Calu3 (cell line): ENCODE measurements at regions not wholly inside any gene's neighbourhood (a gene's known extent, or its start where the extent isn't known, plus 50 kb on each side); places are given as distances from the start of the nearest gene placed in this dataset.

Experiments
- BruUV-seq: library from RNA; stranded (reverse); fragments of 400-500 nt; replicated peaks from 2 replicates; lab custom pipeline; 2021; lab: Mats Ljungman, UMichigan
- CTCF ChIA-PET: fragments of 300-600 bp; sonication (Branson Sonifier 250); formaldehyde crosslinking; loops from one replicate; lab custom pipeline; 2022; ENCODE audit warnings: antibody characterized with exemption; lab: Charles Lee
- DNase-seq: peaks from one replicate; pipeline ENCODE4 v3.0.0; 2022
- H3K27ac Mint-ChIP-seq: one replicate; pipeline ENCODE4 v1.8.0; 2022; ENCODE audit warnings: mixed read lengths; ENCODE audit not compliant: unreplicated experiment
- H3K27me3 Mint-ChIP-seq: one replicate; pipeline ENCODE4 v1.8.0; 2022; ENCODE audit warnings: mixed read lengths; ENCODE audit not compliant: unreplicated experiment
- H3K36me3 Mint-ChIP-seq: one replicate; pipeline ENCODE4 v1.8.0; 2022; ENCODE audit warnings: mild to moderate bottlenecking, moderate library complexity, mixed read lengths; ENCODE audit not compliant: insufficient read depth, unreplicated experiment
- H3K4me1 Mint-ChIP-seq: one replicate; pipeline ENCODE4 v1.8.0; 2022; ENCODE audit warnings: mild to moderate bottlenecking, low read depth, mixed read lengths; ENCODE audit not compliant: unreplicated experiment
- H3K4me3 Mint-ChIP-seq: one replicate; pipeline ENCODE4 v1.8.0; 2022; ENCODE audit warnings: mild to moderate bottlenecking, low read depth, moderate library complexity, mixed read lengths; ENCODE audit not compliant: unreplicated experiment
- H3K9me3 Mint-ChIP-seq: one replicate; pipeline ENCODE4 v1.8.0; 2022; ENCODE audit warnings: low read depth, mixed read lengths; ENCODE audit not compliant: unreplicated experiment
- CTCF ChIP-seq: fragments of 200-600 bp; IDR thresholded peaks from one replicate; pipeline ENCODE4 v1.8.0; 2022; ENCODE audit warnings: antibody characterized with exemption; ENCODE audit not compliant: unreplicated experiment
- intact Hi-C: fragments of 100-400 bp; cut with micrococcal nuclease; formaldehyde crosslinking; loops from one replicate; pipeline ENCODE4 v1.10.0; 2022; ENCODE audit not compliant: unreplicated experiment

DNA sequence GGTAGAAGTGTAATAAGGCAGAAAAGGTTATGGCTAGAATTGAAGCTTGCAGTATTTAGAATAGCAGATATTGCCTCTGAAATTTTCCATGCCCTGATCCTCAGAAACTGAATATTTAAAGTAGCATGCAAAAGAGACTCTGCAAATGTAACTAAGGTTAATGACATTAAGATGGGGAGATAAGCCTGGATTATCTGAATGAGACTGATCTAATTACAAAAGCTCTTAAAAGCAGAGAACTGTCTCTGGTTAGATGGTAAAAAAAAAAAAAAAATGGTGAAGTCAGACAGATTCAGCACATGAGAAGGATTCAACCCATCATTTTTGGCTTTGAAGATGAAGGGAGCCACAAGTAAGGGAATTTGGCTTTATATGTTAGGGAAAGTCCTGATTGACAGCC is 503.7 kb upstream of the IRAK1BP1 start:
- no TSS peak for BruUV-seq
- Mint-ChIP-seq H3K4me1 (no peaks in the 10 kb centered on the region), H3K4me3 (no peak overlapping the region), H3K27me3 (no peaks in the 10 kb centered on the region), H3K9me3 (peaks cover 3% of the 10 kb centered on the region), H3K36me3 (no peaks in the 10 kb centered on the region), H3K27ac (no peak overlapping the region)
- no peak for TF ChIP-seq CTCF
- CTCF ChIA-PET = no interaction called here
- intact Hi-C loops = no loop called here
- no peak for DNase-seq

DNA sequence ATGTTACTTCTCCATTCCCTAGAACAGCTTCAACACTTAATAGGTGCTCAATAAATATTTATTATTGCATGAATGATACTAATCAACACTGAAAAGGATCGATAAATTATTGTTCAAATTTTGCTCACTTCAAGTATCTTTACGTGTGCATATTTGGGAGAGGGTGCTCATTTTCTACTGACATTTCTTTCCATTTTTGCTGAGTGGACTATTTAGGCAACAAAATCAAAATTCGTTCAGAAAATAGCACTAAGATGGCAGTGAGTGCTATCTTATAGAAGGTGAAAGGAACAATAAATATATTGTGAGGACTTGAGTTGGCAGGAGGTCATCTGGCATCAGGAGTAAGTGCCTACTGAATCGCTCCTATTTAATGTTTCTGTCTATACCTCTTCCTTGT is 501.9 kb upstream of the IRAK1BP1 start:
- no peaks in the 10 kb centered on the region for H3K36me3 Mint-ChIP-seq
- no TSS peak for BruUV-seq
- no peak for TF ChIP-seq CTCF
- no peaks in the 10 kb centered on the region for H3K4me1 Mint-ChIP-seq
- DNase-seq = no peak
- CTCF ChIA-PET = no interaction called here
- intact Hi-C loops = no loop called here
- no peak overlapping the region for H3K4me3 Mint-ChIP-seq
- H3K27ac Mint-ChIP-seq = no peak overlapping the region
- H3K27me3 Mint-ChIP-seq = no peaks in the 10 kb centered on the region
- H3K9me3 Mint-ChIP-seq = peaks cover 2% of the 10 kb centered on the region

DNA sequence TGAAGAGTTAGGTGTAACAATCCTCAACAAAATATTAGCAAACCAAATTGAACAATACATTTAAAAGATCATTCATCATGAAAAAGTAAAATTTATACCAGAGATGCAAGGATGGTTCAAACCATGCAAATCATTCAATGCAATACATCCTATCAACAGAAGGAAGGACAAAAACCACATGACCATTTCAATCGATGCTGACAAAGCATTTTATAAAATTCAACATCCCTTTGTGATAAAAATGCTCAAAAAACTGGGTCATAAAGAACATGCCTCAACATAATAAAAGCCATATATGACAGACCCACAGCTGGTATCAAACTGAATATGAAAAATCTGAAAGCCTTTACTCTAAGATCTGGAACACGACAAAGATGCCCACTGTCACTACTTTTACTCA is 490.3 kb upstream of the IRAK1BP1 start:
- CTCF ChIA-PET = no interaction called here
- intact Hi-C loops = no loop called here
- Mint-ChIP-seq H3K27me3 (no peaks in the 10 kb centered on the region), H3K27ac (no peak overlapping the region), H3K9me3 (peaks cover 7% of the 10 kb centered on the region), H3K36me3 (no peaks in the 10 kb centered on the region), H3K4me1 (peaks cover 6% of the 10 kb centered on the region), H3K4me3 (no peak overlapping the region)
- no peak for DNase-seq
- no peak for TF ChIP-seq CTCF
- BruUV-seq = no TSS peak

DNA sequence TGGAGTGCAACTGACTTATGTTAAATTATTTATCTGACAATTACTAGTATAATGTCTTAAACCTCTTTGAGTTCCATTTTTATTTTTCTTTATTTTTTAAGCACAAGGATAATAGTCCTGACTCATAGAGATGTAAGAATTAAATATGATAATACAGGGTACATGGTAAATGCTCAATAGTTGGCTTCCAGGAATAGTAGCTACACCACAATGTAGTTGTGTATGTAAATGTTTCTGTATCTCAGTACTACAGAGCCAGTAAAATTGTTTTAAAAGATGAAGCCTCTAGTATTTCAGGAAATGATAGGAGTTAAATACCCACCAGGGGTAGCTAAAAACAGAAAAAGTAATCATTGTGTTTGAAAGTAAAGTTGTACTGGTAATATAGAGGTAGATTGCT is 487.4 kb upstream of the IRAK1BP1 start:
- H3K36me3 Mint-ChIP-seq = no peaks in the 10 kb centered on the region
- CTCF ChIA-PET = no interaction called here
- TF ChIP-seq CTCF = no peak
- no peaks in the 10 kb centered on the region for H3K27me3 Mint-ChIP-seq
- peaks cover 3% of the 10 kb centered on the region for H3K9me3 Mint-ChIP-seq
- DNase-seq = no peak
- no peak overlapping the region for H3K4me3 Mint-ChIP-seq
- H3K27ac Mint-ChIP-seq = no peak overlapping the region
- intact Hi-C loops = no loop called here
- peaks cover 6% of the 10 kb centered on the region for H3K4me1 Mint-ChIP-seq
- no TSS peak for BruUV-seq

GRCh38 chr6:78380541-78380940 is 486.8 kb upstream of the IRAK1BP1 start:
- intact Hi-C loops = no loop called here
- Mint-ChIP-seq H3K36me3 (no peaks in the 10 kb centered on the region), H3K27ac (no peak overlapping the region), H3K9me3 (peaks cover 2% of the 10 kb centered on the region), H3K4me1 (peaks cover 6% of the 10 kb centered on the region), H3K4me3 (no peak overlapping the region), H3K27me3 (no peaks in the 10 kb centered on the region)
- no peak for TF ChIP-seq CTCF
- CTCF ChIA-PET = no interaction called here
- no TSS peak for BruUV-seq
- no peak for DNase-seq
